COLO668 (cell line): ENCODE measurements at regions not wholly inside any gene's neighbourhood (a gene's known extent, or its start where the extent isn't known, plus 50 kb on each side); places are given as distances from the start of the nearest gene placed in this dataset.
"Not testable (repeated sequence)": the region's sequence is repeated elsewhere in the genome, so short reads cannot be mapped to it uniquely, and the experiment has no call there.

Experiments
- DNase-seq: peaks from one replicate; lab custom pipeline; 2025; ENCODE audit not compliant: unreplicated experiment; lab: John Stamatoyannopoulos, UW

DNA sequence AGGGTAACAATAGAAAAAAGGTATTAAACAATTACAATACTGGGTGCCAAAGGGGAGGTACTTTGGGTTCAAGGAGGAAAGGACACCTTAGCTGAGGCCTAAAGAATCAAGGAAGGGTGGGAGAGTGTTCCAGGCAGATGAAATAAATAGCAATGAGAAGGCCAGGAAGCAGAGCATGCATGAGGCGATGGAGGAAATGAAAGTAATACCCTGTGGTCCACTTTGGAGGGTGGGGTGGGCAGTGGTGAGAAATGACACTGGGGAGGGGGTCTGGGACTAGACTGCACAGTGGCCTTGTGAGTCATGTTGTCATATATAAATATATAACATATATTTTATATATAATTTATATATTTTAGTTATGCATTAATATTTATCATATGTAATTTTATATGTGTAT, 55.9 kb downstream of the BHLHE40 start:
- no peak for DNase-seq

DNA sequence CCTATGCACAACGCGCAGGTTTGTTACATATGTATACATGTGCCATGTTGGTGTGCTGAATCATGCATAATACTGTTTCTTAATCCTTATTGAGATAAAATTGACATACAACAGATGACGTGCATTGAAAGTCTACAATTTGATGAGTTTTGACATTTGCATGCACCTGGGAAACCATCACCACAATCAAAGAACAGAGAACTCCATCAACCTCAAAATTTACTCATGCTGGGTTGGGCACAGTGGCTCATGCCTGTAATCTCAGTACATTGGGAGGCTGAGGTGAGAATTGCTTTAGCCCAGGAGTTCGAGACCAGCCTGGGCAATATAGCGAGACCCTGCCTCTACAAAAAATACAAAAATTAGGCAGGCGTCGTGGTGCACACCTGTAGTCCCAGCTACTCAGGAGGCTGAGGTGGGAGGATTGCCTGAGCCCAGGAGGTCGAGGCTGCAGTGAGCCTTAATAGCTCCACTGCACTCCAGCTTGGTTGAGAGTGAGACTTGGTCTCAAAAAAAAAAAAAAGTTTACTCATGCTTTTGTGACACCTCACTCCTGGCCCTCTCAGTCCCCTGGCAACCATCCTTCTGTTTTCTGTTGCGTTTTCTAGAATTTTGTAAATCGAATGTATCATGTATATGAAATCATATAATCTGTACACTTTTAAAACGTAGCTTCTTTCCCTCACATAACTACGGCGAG, 56.6 kb downstream of the BHLHE40 start:
- DNase-seq: no peak

DNA sequence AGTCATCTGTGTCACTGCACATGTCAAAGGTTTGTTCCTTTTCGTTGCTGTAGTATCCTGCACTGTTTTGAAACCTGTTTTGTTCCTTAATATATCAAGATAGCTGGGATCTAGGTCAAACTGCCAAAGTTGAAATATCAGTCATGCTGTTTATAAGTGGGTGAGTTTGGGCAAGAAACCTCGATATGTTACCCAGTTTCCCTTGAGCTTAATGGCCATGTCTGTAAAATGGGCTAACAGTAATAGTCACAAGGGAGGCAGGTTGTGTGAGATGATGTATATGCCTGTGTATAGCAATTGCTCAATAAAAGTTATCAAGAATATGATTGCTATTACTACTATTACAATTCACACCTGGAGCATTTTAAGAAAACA, 57.1 kb downstream of the BHLHE40 start:
- DNase-seq: no peak

DNA sequence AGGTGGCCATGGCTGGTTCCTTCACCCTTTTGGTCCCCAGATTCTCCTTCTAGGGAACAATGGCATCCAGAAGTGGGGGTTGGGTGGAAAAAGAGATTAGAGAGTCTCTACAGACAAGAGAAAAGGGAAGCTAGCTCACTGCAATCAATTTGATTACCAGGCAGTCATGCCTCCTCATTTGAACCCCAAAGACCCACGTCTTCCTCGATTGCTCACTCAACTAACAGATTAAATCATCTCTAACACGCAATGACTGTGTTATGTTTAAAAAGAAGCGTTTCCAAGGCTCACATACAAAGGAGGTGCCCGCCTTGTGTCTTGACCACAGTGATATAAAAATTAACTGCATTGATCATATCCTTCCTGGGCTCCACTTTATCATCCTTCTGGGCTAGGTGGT, 57.6 kb downstream of the BHLHE40 start:
- DNase-seq: no peak

DNA sequence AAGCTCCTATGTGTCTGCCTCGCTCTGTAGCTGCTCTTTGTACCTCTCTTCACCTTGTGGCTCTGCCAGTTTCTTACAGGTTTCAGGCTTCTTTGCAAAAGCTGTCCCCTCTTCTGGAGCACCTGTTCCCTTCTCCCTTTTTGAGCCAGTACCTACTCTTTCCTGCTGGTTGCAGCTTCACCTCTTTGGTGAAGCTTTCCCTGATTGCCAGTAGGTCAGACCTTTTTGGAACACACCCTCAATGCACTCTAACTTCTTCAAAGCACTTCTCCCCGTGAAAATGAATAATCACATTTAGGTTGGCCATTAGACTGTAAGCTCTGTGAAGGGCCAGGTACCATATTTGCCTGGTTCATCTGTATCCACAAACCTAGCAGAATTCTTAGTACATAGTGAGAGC, 60.3 kb downstream of the BHLHE40 start:
- no peak for DNase-seq

DNA sequence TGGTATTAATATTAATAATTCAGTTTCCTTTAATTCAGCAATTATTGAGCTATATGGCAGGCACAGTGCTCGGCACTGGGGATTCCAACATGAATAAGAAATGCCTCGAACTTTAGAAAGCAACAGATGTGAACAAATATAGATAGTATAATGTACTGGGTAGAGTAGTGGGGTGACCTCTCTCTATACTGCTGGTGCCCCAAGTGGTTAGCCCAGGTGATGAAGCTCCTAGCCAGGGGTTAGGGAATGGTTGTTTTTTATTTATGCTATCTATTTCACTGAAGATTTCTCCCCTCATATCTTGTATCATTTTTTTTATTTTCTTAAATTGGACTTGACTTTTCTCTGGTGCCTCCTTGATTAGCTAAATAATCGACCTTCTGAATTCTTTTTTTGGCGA, 62.1 kb downstream of the BHLHE40 start:
- no peak for DNase-seq

DNA sequence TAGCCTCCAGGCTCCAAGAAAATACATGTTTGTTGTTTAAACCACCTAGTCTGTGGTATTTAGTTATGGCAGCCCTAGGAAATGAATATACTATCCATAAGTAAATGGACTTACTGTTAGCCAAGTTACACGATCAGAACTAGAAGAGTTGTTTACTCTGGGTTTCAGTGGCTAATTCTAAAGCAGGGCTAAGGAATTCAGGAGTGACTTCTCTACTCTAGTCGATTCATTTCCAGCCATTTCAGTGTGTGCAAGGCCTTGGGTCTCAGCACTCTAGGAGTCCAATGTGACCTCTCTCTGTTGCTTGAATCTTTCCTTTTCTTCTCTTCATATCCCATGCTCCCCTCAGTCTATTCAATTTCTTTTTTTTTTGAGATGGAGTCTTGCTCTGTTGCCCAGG, 66.7 kb downstream of the BHLHE40 start:
- no peak for DNase-seq

DNA sequence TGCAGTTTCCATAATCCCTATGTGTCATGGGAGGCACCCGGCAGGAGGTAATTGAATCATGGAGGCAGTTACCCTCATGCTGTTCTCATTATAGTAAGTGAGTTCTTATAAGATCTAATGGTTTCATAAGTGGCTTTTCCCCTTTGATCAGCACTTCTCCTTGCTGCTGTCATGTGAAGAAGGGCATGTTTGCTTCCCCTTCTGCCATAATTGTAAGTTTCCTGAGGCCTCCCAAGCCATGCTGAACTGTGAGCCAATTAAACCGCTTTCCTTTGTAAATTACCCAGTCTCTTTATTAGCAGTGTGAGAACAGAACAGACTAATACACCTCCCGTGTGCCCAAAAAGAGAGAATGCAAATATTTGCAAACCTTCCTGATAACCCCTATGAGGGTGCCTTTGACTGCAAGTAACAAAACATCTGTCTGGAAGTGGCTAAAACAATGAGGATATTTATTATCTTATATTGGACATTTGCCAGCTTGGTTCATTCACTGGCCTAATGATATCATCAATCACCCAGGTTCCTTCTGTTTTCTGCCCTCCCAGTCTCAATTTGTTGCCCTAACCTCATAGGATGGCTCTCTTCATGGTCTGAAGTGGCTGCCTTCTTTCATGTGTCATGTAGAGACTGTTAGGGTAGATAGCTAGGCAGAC, 68.7 kb downstream of the BHLHE40 start:
- DNase-seq: peak; percentile 15

DNA sequence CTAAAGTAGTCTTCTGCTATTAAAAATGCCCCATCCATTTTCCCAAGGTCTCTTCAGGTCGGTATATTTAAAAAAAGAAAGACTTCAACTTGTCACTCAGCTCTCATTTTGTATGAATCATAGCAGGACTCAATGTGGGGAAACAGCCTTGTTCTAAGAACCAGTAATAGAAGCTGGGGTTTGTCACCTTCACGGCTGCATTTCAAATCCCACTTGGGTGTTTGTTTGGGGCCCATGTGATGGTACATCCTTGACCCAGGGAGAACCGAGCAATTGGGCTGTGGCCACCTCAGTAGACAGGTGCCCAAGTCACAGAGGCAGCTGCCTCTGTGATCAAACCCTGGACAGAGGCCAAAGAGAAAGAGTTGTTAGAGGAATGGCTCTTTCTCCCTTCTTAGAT, 70.3 kb upstream of the ARL8B start:
- no peak for DNase-seq

DNA sequence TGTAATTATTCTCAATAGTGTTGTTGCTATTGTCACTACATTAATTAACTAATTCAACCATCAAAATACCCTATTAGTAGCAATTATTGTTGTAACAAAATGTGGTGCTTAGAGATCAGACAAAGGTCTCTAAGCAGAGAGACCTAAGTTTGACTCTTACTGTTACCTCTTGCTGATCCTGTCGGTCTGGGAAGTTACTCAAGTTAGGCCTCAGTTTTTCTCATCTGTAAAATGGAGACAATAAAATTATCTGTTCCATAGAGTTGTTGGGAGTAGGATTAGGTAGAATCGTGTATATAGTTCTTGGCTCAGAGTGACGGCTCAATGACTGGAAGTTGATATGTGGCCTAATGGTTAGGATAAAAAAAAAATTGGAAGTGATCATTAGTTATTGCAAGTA, 69.8 kb upstream of the ARL8B start:
- no peak for DNase-seq

DNA sequence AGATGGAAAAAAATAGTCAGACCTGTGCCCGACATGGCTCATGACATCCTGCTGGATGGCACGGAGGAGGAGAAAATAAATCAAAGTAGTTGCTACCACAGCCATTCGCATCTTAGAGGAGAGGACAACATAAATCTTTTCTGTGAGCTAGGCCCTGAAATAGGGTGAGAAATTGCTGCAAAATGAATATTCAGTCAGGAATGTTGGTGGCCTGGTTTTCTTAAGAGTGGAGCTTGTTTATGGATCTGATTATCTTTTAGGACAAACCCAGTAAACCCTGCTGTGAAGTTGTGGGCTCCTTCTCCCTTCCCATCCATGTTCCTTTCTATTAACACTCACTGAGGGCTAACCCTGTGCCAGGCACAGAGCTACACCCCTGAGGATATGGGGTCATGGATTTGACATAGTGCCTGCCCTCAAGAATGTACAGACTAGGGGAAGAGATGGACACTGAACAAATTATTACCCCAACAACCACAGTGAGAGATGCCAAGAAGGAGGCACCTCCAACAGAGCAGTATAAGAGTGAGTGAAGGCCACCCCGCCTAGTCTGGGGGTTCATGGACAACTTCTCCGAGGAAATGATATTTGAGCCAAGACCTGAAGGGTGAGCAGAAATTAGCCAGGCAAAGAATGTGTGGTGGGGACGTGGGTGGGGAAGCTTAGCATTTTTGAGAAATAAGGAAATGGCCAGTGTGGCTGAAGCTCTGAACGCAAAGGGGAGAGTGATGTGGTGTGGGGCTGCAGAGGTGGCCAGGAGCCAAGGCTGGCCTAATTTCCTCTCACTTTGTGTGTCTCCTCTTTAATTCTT, 68.9 kb upstream of the ARL8B start:
- DNase-seq: no peak

DNA sequence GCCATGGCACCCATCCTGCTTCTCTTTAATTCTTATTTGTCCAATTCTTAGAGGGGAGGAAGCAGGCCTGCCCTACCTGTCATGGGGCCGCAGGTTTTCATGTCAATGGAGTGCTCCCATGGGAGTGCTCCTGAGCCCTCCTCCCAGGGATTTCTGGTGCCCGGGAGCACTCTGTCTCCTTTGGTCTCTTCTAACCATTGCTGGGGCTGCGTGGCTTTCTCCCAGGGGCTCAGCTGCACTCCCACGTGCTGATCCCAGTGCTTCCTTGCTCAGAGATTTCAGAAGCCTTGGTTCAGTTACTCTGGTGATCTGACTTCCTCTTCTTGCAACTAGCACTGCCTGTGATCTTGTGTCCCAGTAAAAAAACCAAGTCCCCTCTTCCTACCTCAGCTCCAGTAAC, 68.0 kb upstream of the ARL8B start:
- no peak for DNase-seq

DNA sequence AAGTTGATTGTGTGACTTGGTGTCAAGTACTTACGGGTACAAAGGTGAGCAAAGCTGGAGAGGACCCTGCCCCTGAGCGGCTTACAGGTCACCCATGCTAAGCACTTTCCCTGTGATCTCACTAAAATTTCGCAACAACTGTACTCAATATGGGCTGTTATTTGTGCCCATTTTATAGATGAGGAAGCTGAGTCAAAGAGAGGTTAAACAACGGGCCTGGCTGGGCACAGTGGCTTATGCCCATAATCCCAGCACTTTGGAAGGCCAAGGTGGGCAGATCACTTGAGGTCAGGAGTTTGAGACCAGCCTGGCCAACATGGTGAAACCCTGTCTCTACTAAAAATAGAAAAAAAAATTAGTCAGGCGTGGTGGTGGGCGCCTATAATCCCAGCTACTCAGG, 67.5 kb upstream of the ARL8B start:
- DNase-seq: not testable (repeated sequence)

DNA sequence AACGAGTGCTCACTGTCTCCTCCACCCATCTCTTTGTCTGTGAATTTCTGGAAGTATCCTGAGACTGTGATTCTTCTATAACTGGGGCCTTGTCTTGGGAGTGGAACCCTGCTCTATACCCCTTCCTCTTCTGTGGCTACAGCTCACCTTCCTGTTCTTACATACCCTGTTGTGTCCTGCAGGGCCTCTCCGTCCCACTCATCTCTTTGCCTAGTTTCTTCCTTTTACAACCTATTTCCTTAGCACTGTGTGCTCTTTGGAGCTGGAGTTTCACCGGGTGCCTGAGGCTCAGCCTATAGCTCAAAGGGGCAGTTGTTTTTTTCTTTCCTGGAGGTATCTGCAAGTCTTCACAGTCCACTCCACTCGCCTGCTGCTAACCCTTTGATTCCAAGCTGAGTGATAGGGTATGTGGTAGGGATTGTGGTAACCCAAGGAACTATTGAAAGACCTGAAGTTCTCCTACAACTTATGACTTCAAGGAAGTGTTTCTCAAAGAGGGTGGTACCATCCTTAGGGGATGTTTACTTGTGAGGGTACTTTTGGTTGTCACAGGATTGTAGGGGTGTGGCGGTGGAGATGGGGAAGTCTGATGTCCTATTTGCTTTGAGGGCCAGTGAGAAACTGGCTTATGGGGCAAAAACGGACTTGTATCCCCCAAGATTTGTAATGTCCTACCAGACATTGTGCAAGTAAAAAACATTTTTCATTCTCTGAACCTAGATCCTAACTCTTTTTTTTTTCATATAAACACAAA, 66.6 kb upstream of the ARL8B start:
- DNase-seq: no peak

DNA sequence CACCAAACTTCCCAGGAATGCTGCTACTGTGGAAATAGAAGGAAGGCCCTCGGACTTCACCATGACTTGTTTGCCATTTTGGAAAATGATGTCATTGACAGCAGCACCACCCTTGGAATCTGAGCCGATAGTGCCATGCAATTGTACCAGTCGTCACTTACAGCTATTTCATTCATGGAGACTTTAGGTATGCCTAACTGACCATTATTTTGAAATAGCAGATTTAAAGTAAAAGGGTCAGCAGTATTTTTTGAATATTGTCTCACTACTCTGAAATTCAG, 66.0 kb upstream of the ARL8B start:
- DNase-seq: no peak

DNA sequence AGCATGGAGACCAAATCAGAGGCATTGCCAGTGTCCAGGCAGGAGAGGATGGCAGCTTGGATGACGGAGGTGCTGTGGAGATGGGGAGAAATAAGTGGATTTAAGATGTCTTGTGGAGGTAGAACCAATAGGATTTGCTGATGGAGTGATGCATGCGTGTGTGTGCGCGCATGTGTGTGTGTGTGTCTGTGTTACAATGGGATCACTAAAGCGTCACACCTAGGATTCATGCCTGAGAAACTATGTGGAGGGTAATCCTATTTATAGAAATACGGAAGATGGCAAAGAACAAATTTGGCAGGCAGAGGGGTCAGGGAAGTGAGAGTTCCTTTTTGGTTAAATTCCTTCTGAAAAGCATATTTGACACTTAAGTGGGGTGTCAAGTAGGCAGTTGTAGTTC, 64.8 kb upstream of the ARL8B start:
- DNase-seq: no peak

DNA sequence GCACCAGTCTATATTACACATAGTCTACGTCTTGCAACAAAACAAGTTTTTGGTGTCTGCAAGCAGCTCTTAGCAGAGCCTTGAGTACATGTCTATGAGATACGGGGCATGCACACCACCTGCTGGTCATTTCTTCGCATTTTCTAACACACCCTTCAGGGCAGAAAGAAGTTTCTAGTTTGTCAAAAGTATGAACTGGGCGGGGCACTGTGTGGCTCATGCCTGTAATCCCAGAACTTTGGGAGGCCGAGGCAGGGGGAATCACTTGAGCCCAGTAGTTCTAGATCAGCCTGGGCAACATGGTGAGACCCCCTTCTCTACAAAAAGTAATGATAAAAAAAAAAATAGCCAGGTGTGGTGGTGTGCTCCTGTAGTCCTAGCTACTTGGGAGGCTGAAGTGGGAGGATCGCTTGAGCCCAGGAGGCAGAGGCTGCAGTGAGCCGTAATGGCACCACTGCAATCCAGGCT, 64.2 kb upstream of the ARL8B start:
- peak; percentile 35 for DNase-seq

DNA sequence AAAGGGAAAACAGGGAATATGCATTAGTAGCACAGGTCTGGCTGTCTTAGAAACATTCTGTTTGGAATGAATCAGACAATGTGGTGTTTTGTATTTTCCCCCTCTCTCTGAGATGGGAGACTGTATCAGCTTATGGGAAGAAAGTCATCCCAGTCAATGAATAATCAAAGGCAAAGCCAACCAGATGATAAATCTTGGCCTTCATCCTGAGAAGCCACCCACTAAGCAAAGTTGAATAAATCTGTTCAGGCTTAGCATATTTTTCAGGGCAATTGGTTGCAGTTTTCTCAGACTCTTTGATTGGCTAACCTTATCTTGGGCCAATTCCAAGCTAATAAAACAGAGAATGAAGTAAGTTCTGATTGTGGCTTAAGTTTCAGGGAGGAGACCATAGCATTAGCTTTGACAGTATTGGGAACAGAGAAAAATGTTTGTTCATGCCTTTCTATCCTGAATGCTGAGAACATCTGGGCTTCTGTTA, 63.6 kb upstream of the ARL8B start:
- no peak for DNase-seq

DNA sequence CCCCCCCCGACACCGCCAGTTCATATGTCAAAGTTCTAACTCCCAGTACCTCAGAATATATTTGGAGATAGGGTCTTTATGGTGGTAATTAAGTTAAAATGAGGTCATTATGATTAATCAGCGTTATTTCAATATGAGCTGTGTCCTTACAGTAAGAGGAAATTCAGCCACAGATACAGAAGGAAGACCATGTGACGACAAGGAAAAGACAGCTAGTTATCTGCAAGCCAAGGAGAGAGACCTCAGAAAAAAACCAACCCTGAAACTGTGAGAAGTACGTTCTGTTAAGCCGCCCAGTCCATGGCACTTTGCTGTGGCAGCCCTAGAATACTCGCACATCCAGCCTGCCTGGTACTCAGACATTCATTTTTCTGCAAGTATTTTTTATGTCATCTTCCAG, 62.3 kb upstream of the ARL8B start:
- DNase-seq: no peak

DNA sequence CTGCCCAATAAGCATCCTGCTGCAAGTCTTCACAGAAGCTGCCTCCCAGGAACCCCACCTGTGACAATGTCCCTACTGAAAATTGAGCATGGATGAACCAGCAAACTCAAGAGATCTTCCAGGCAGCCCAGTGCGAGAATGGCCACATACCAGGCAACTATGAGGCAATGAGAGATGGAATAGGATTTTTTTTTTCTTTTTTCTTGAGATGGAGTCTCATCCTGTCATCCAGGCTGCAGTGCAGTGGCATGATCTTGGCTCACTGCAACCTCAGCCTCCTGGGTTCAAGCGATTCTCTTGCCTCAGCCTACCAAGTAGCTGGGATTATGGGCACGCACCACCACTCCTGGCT, 60.9 kb upstream of the ARL8B start:
- DNase-seq: no peak

DNA sequence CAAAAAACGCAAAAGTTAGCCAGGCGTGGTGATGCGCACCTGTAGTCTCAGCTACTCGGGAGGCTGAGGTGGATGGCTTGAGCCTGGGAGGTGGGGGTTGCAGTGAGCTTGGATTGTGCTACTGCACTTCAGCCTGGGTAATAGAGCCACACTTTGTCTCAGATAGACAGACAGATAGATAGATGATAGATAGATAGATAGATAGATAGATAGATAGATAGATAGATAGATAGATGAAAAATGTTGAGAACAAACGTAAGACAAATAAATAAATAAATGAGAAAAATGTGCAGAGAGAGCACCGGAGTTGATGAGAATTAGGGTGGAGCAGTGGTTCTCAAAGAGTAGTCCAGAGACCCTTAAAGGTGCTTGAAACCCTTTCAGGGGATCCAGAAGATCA, 58.4 kb upstream of the ARL8B start:
- no peak for DNase-seq
